HEK293 (cell line): ENCODE measurements at regions not wholly inside any gene's neighbourhood (a gene's known extent, or its start where the extent isn't known, plus 50 kb on each side); places are given as distances from the start of the nearest gene placed in this dataset.

Source experiments
- CTCF ChIA-PET: fragments of 350-600 bp; formaldehyde crosslinking; extraction: SDS; loops from one replicate; lab custom pipeline; 2021; ENCODE audit warnings: antibody characterized with exemption; lab: Yijun Ruan, JAX
- POLR2A ChIA-PET: fragments of 300-600 bp; formaldehyde crosslinking; extraction: SDS; loops from one replicate; lab custom pipeline; 2020; ENCODE audit warnings: antibody characterized with exemption, inconsistent platforms; lab: Yijun Ruan, JAX
- H3K27ac ChIP-seq: fragments of 200-500 bp; sonication (Bioruptor generic); 2 replicates; pipeline ENCODE4 v1.5.1; 2014; ENCODE audit warnings: low read depth, low read length, control low read depth, inconsistent platforms; ENCODE audit errors: extremely low read depth
- H3K36me3 ChIP-seq, 2 experiments: fragments of 200-500 bp in 1 of 2; sonication (Bioruptor generic) in 1 of 2; 1 replicate in 1 of 2; 2 replicates in 1 of 2; pipeline ENCODE4 v1.5.1; 2014 to 2017; ENCODE audit warnings: inconsistent platforms in 2 of 2, low read length in 2 of 2; ENCODE audit not compliant: control insufficient read depth in 2 of 2, insufficient read depth in 1 of 2
- H3K4me1 ChIP-seq: fragments of 200-500 bp; sonication (Bioruptor generic); 2 replicates; pipeline ENCODE4 v1.5.1; 2014; ENCODE audit warnings: mild to moderate bottlenecking, low read length, inconsistent platforms; ENCODE audit not compliant: control insufficient read depth, insufficient read depth
- H3K4me3 ChIP-seq: 2 replicates; pipeline ENCODE4 v1.5.1; 2011; ENCODE audit warnings: low read depth, mild to moderate bottlenecking, control low read depth, low read length, moderate library complexity
- H3K9me3 ChIP-seq: fragments of 200-500 bp; sonication (Bioruptor generic); 2 replicates; pipeline ENCODE4 v1.5.1; 2014; ENCODE audit warnings: low read depth, low read length, inconsistent platforms; ENCODE audit not compliant: control insufficient read depth, insufficient read depth
- BCL11B ChIP-seq: fragments of 450-650 bp; formaldehyde crosslinking; IDR thresholded peaks from 2 replicates; pipeline ENCODE4 v1.5.1; 2016; ENCODE audit warnings: low read depth, missing biosample characterization, missing genetic modification characterization
- RBAK ChIP-seq: fragments of 450-650 bp; formaldehyde crosslinking; IDR thresholded peaks from 2 replicates; pipeline ENCODE4 v1.5.1; 2016; ENCODE audit warnings: missing biosample characterization, missing genetic modification characterization
- SCRT1 ChIP-seq: fragments of 450-650 bp; formaldehyde crosslinking; IDR thresholded peaks from 2 replicates; pipeline ENCODE4 v1.5.1; 2016; ENCODE audit warnings: missing biosample characterization, missing genetic modification characterization, borderline replicate concordance
- ZNF350 ChIP-seq: fragments of 450-650 bp; formaldehyde crosslinking; IDR thresholded peaks from 2 replicates; pipeline ENCODE4 v1.5.0; 2017; ENCODE audit warnings: missing biosample characterization, mild to moderate bottlenecking, missing genetic modification characterization
- ZNF354C ChIP-seq: fragments of 450-650 bp; formaldehyde crosslinking; IDR thresholded peaks from 2 replicates; pipeline ENCODE4 v1.5.1; 2016; ENCODE audit warnings: missing biosample characterization, missing genetic modification characterization, low read depth, borderline replicate concordance
- ZNF426 ChIP-seq: fragments of 450-650 bp; formaldehyde crosslinking; IDR thresholded peaks from 2 replicates; pipeline ENCODE4 v1.5.1; 2017; ENCODE audit warnings: missing biosample characterization, missing genetic modification characterization, mild to moderate bottlenecking, inconsistent platforms, moderate library complexity
- ZNF701 ChIP-seq: fragments of 450-650 bp; formaldehyde crosslinking; IDR thresholded peaks from 2 replicates; pipeline ENCODE4 v1.5.1; 2016; ENCODE audit warnings: missing biosample characterization, missing genetic modification characterization
- ZNF792 ChIP-seq: fragments of 450-650 bp; formaldehyde crosslinking; IDR thresholded peaks from 2 replicates; pipeline ENCODE4 v1.5.1; 2016; ENCODE audit warnings: missing biosample characterization, missing genetic modification characterization
- TF ChIP-seq, protein P1 (sequence below): fragments of 450-650 bp; formaldehyde crosslinking; IDR thresholded peaks from 2 replicates; pipeline ENCODE4 v1.5.1; 2017; ENCODE audit warnings: missing biosample characterization, mild to moderate bottlenecking, missing genetic modification characterization, moderate library complexity
- TF ChIP-seq, protein P2 (sequence below): fragments of 450-650 bp; IDR thresholded peaks from 2 replicates; pipeline ENCODE4 v1.5.1; 2018; ENCODE audit warnings: missing biosample characterization, missing genetic modification characterization
- TF ChIP-seq, protein P3 (sequence below): fragments of 450-650 bp; formaldehyde crosslinking; IDR thresholded peaks from 2 replicates; pipeline ENCODE4 v1.5.1; 2016; ENCODE audit warnings: missing biosample characterization, missing genetic modification characterization
- TF ChIP-seq, protein P4 (sequence below): fragments of 450-650 bp; IDR thresholded peaks from 2 replicates; pipeline ENCODE4 v1.5.1; 2018; ENCODE audit warnings: missing biosample characterization, mild to moderate bottlenecking, missing genetic modification characterization
- TF ChIP-seq, protein P5 (sequence below): fragments of 450-650 bp; formaldehyde crosslinking; IDR thresholded peaks from 2 replicates; pipeline ENCODE4 v1.5.1; 2016; ENCODE audit warnings: missing biosample characterization, missing genetic modification characterization
- TF ChIP-seq, protein P6 (sequence below): fragments of 450-650 bp; formaldehyde crosslinking; conservative IDR thresholded peaks from 2 replicates; pipeline ENCODE4 v1.5.1; 2016; ENCODE audit warnings: low read depth, missing biosample characterization, missing genetic modification characterization
- TF ChIP-seq, protein P7 (sequence below): sonication (generic); formaldehyde crosslinking; IDR thresholded peaks from 2 replicates; pipeline ENCODE4 v1.8.1; 2022; ENCODE audit warnings: mild to moderate bottlenecking, moderate library complexity, missing genetic modification reagents

DNA sequence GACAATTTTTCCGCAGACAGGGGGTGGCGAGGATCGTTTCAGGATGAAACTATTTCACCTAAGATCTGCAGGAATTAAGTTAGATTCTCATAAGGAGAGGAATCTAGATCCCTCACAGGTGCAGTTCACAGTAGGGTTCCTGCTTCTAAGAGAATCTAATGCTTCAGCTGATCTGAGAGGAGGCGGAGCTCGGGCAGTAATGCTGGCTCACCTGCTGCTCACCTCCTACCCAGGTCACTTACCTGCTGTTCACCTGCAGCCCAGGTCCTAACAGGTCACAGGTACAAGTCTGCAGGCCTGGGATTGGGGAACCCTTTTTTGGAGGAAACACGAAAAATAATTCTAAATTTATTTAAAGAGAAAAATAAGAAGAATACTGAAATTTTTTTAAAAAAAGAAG lies 406.8 kb downstream of the MCTP2 start (continued):
- TF ChIP-seq ZNF426 (tag by site-specific recombination) (no peak), ZNF792 (tag by site-specific recombination) (no peak)
- TF ChIP-seq, protein P1, sequence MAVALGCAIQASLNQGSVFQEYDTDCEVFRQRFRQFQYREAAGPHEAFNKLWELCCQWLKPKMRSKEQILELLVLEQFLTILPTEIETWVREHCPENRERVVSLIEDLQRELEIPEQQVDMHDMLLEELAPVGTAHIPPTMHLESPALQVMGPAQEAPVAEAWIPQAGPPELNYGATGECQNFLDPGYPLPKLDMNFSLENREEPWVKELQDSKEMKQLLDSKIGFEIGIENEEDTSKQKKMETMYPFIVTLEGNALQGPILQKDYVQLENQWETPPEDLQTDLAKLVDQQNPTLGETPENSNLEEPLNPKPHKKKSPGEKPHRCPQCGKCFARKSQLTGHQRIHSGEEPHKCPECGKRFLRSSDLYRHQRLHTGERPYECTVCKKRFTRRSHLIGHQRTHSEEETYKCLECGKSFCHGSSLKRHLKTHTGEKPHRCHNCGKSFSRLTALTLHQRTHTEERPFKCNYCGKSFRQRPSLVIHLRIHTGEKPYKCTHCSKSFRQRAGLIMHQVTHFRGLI, result no peak
- TF ChIP-seq, protein P2, sequence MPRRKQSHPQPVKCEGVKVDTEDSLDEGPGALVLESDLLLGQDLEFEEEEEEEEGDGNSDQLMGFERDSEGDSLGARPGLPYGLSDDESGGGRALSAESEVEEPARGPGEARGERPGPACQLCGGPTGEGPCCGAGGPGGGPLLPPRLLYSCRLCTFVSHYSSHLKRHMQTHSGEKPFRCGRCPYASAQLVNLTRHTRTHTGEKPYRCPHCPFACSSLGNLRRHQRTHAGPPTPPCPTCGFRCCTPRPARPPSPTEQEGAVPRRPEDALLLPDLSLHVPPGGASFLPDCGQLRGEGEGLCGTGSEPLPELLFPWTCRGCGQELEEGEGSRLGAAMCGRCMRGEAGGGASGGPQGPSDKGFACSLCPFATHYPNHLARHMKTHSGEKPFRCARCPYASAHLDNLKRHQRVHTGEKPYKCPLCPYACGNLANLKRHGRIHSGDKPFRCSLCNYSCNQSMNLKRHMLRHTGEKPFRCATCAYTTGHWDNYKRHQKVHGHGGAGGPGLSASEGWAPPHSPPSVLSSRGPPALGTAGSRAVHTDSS (tag by site-specific recombination), result no peak
- TF ChIP-seq, protein P3, sequence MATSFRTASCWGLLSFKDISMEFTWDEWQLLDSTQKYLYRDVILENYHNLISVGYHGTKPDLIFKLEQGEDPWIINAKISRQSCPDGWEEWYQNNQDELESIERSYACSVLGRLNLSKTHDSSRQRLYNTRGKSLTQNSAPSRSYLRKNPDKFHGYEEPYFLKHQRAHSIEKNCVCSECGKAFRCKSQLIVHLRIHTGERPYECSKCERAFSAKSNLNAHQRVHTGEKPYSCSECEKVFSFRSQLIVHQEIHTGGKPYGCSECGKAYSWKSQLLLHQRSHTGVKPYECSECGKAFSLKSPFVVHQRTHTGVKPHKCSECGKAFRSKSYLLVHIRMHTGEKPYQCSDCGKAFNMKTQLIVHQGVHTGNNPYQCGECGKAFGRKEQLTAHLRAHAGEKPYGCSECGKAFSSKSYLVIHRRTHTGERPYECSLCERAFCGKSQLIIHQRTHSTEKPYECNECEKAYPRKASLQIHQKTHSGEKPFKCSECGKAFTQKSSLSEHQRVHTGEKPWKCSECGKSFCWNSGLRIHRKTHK (tag by site-specific recombination), result no peak
- TF ChIP-seq, protein P4, sequence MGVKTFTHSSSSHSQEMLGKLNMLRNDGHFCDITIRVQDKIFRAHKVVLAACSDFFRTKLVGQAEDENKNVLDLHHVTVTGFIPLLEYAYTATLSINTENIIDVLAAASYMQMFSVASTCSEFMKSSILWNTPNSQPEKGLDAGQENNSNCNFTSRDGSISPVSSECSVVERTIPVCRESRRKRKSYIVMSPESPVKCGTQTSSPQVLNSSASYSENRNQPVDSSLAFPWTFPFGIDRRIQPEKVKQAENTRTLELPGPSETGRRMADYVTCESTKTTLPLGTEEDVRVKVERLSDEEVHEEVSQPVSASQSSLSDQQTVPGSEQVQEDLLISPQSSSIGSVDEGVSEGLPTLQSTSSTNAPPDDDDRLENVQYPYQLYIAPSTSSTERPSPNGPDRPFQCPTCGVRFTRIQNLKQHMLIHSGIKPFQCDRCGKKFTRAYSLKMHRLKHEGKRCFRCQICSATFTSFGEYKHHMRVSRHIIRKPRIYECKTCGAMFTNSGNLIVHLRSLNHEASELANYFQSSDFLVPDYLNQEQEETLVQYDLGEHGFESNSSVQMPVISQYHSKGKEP, result no peak
- TF ChIP-seq, protein P5, sequence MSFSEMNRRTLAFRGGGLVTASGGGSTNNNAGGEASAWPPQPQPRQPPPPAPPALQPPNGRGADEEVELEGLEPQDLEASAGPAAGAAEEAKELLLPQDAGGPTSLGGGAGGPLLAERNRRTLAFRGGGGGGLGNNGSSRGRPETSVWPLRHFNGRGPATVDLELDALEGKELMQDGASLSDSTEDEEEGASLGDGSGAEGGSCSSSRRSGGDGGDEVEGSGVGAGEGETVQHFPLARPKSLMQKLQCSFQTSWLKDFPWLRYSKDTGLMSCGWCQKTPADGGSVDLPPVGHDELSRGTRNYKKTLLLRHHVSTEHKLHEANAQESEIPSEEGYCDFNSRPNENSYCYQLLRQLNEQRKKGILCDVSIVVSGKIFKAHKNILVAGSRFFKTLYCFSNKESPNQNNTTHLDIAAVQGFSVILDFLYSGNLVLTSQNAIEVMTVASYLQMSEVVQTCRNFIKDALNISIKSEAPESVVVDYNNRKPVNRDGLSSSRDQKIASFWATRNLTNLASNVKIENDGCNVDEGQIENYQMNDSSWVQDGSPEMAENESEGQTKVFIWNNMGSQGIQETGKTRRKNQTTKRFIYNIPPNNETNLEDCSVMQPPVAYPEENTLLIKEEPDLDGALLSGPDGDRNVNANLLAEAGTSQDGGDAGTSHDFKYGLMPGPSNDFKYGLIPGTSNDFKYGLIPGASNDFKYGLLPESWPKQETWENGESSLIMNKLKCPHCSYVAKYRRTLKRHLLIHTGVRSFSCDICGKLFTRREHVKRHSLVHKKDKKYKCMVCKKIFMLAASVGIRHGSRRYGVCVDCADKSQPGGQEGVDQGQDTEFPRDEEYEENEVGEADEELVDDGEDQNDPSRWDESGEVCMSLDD, result no peak

DNA sequence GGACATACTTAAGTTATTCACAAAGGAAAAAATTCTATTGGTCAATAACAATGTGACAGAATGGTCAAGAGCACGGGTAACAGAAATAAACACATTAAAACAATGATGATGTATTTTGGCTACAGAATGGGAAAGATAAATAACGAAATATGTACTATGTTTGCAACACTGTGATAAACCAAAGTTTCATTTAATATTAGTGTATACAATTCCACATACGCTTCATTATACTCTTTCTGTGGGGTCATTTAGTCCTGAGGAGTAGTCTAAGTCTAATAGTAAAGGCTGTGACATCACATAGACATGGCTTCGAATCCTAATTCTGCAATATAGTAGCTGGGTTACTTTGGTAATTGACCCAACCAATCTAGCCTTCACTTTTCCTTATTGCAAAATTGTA lies 408.3 kb downstream of the MCTP2 start:
- H3K9me3 ChIP-seq, result no peaks in the 10 kb centered on the region
- ChIA-PET CTCF (interaction anchor here (0.6 kb wide), 1 partner anchor 206 kb away, joined by 4 read pairs; no protein-coding TSS in a partner anchor), POLR2A (no interaction called here)
- 0 out of 2 replicates have a peak, but pooled peaks cover 4% of the 10 kb centered on the region for H3K4me1 ChIP-seq
- no peak overlapping the region for H3K4me3 ChIP-seq
- no peak overlapping the region for H3K27ac ChIP-seq
- no peaks in the 10 kb centered on the region for H3K36me3 ChIP-seq
- TF ChIP-seq ZNF350 (tag by site-specific recombination) (no peak), ZNF354C (tag by site-specific recombination) (no peak), ZNF701 (no peak), BCL11B (tag by site-specific recombination) (no peak), SCRT1 (no peak), RBAK (no peak)
- TF ChIP-seq, protein P6, sequence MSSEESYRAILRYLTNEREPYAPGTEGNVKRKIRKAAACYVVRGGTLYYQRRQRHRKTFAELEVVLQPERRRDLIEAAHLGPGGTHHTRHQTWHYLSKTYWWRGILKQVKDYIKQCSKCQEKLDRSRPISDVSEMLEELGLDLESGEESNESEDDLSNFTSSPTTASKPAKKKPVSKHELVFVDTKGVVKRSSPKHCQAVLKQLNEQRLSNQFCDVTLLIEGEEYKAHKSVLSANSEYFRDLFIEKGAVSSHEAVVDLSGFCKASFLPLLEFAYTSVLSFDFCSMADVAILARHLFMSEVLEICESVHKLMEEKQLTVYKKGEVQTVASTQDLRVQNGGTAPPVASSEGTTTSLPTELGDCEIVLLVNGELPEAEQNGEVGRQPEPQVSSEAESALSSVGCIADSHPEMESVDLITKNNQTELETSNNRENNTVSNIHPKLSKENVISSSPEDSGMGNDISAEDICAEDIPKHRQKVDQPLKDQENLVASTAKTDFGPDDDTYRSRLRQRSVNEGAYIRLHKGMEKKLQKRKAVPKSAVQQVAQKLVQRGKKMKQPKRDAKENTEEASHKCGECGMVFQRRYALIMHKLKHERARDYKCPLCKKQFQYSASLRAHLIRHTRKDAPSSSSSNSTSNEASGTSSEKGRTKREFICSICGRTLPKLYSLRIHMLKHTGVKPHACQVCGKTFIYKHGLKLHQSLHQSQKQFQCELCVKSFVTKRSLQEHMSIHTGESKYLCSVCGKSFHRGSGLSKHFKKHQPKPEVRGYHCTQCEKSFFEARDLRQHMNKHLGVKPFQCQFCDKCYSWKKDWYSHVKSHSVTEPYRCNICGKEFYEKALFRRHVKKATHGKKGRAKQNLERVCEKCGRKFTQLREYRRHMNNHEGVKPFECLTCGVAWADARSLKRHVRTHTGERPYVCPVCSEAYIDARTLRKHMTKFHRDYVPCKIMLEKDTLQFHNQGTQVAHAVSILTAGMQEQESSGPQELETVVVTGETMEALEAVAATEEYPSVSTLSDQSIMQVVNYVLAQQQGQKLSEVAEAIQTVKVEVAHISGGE, result no peak
- TF ChIP-seq, protein P7, sequence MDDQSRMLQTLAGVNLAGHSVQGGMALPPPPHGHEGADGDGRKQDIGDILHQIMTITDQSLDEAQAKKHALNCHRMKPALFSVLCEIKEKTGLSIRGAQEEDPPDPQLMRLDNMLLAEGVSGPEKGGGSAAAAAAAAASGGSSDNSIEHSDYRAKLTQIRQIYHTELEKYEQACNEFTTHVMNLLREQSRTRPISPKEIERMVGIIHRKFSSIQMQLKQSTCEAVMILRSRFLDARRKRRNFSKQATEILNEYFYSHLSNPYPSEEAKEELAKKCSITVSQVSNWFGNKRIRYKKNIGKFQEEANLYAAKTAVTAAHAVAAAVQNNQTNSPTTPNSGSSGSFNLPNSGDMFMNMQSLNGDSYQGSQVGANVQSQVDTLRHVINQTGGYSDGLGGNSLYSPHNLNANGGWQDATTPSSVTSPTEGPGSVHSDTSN (CRISPR knock-in tag), result no peak
